ENCODE measurements at regions not wholly inside any gene's neighbourhood (a gene's known extent, or its start where the extent isn't known, plus 50 kb on each side); places are given as distances from the start of the nearest gene placed in this dataset.

DNA sequence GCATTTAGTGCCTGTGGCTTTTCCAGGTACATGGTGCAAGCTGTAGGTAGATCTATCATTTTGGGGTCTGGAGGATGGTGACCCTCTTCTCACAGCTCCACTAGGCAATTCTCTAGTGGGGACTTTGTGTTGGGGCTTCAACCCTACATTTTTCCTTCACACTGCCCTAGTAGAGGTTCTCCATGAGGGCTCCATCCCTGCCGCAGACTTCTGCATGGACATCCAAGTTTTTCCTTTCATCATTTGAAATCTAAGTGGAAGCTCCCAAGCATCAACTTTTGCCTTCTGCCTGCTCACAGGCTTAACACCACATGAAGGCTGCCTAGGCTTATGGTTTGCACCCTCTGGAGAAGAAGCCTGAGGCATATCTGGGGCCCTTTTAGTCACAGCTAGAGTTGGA, 492.7 kb downstream of the PIK3C3 start:
- Histone ChIP-seq H3K23me2 (ENCODE audit: insufficient read length, low read depth, low read length, poor library complexity, severe bottlenecking) (no peaks in the 10 kb centered on the region), H2BK12ac (ENCODE audit: insufficient read length, low read depth, low read length) (no peak overlapping the region), H3K18ac (ENCODE audit: insufficient read length, low read depth, low read length) (no peak overlapping the region), H3K9ac (ENCODE audit: extremely low read depth, insufficient read length, low read length) (no peak overlapping the region), H3K79me2 (ENCODE audit: insufficient read depth, low read length) (no peaks in the 10 kb centered on the region), H4K5ac (ENCODE audit: insufficient read length, low read depth, low read length) (no peak overlapping the region), H3K79me1 (ENCODE audit: insufficient read depth, low read depth, low read length, poor library complexity, severe bottlenecking) (no peaks in the 10 kb centered on the region), H2BK20ac (ENCODE audit: low read depth, low read length, poor library complexity, severe bottlenecking) (no peak overlapping the region), H3K23ac (ENCODE audit: insufficient read length, low read depth, low read length) (no peak overlapping the region), H3K27me3 (ENCODE audit: insufficient read depth, low read length) (no peaks in the 10 kb centered on the region), H2BK15ac (ENCODE audit: low read depth, low read length) (no peak overlapping the region), H4K20me1 (ENCODE audit: control insufficient read depth, insufficient read depth, insufficient read length) (no peaks in the 10 kb centered on the region), H3K14ac (ENCODE audit: insufficient read depth, low read length) (no peak overlapping the region), H2AK5ac (ENCODE audit: insufficient read length, low read length) (no peak overlapping the region), H3K4ac (ENCODE audit: low read depth, low read length) (no peak overlapping the region), H3K4me1 (ENCODE audit: insufficient read depth, low read length) (no peaks in the 10 kb centered on the region), H3T11ph (ENCODE audit: low read length) (no peak overlapping the region), H2AFZ (ENCODE audit: low read length) (no peak overlapping the region), H4K91ac (ENCODE audit: insufficient read length, low read depth, low read length) (no peak overlapping the region), H3K56ac (ENCODE audit: insufficient read length, low read depth, low read length) (no peak overlapping the region), H3K27ac (ENCODE audit: insufficient read length, low read depth, low read length) (no peak overlapping the region), H3K4me2 (ENCODE audit: insufficient read depth, insufficient read length, low read length) (no peak overlapping the region), H2BK5ac (ENCODE audit: insufficient read length, low read length) (no peak overlapping the region), H3K9me3 (ENCODE audit: control insufficient read depth, low read depth, low read length) (peaks cover 14% of the 10 kb centered on the region), H2BK120ac (ENCODE audit: low read depth, low read length, poor library complexity, severe bottlenecking) (no peak overlapping the region), H4K8ac (replicated peaks; ENCODE audit: insufficient read length, low read depth, low read length) (no peak overlapping the region)
- TF ChIP-seq, protein P1, sequence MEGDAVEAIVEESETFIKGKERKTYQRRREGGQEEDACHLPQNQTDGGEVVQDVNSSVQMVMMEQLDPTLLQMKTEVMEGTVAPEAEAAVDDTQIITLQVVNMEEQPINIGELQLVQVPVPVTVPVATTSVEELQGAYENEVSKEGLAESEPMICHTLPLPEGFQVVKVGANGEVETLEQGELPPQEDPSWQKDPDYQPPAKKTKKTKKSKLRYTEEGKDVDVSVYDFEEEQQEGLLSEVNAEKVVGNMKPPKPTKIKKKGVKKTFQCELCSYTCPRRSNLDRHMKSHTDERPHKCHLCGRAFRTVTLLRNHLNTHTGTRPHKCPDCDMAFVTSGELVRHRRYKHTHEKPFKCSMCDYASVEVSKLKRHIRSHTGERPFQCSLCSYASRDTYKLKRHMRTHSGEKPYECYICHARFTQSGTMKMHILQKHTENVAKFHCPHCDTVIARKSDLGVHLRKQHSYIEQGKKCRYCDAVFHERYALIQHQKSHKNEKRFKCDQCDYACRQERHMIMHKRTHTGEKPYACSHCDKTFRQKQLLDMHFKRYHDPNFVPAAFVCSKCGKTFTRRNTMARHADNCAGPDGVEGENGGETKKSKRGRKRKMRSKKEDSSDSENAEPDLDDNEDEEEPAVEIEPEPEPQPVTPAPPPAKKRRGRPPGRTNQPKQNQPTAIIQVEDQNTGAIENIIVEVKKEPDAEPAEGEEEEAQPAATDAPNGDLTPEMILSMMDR (conservative IDR thresholded peaks at IDR 0.05), result no peak
- H3K27ac Mint-ChIP-seq, result no peak overlapping the region
- DNase-seq, result no peak
- peaks cover 6 to 9% of the 10 kb centered on the region in 2 experiments for H3K4me1 Mint-ChIP-seq
- no CpG with 5 or more reads among the region's 1 CpG for WGBS (ENCODE audit: extremely low coverage, insufficient read length, low lambda C conversion rate)
- no peak overlapping the region for H3K4me3 Mint-ChIP-seq
- H3K36me3 Mint-ChIP-seq (ENCODE audit: insufficient read depth in 1 of 3, low read depth in 3 of 3), result peaks cover 17 to 33% (median 29%) of the 10 kb centered on the region in 3 experiments
- H3K27me3 Mint-ChIP-seq (ENCODE audit: low read depth), result no peaks in the 10 kb centered on the region
- peaks cover 33 to 39% of the 10 kb centered on the region in 2 experiments for H3K9me3 Mint-ChIP-seq
